ENCODE measurements at regions not wholly inside any gene's neighbourhood (a gene's known extent, or its start where the extent isn't known, plus 50 kb on each side); places are given as distances from the start of the nearest gene placed in this dataset.

DNA sequence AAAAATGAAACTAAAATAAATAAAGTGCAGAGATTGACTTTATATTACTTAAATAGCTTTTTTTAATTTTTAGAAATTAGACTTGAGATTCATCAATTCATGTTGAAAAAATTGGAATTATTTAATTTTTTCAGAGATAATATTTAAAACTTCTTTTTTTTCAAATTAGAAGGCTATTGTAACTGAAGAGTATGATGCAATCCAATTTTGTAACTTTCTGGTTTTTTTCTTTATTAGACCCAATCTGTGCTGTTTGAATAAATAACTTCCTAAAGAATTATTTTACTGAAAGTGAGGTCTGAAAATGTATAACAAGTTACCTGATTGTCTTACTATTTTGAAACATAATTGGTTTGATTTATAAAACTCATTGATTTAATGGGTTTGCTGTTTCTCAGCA is 200.9 kb downstream of the MAD2L1 start:
- TF ChIP-seq, protein P1, sequence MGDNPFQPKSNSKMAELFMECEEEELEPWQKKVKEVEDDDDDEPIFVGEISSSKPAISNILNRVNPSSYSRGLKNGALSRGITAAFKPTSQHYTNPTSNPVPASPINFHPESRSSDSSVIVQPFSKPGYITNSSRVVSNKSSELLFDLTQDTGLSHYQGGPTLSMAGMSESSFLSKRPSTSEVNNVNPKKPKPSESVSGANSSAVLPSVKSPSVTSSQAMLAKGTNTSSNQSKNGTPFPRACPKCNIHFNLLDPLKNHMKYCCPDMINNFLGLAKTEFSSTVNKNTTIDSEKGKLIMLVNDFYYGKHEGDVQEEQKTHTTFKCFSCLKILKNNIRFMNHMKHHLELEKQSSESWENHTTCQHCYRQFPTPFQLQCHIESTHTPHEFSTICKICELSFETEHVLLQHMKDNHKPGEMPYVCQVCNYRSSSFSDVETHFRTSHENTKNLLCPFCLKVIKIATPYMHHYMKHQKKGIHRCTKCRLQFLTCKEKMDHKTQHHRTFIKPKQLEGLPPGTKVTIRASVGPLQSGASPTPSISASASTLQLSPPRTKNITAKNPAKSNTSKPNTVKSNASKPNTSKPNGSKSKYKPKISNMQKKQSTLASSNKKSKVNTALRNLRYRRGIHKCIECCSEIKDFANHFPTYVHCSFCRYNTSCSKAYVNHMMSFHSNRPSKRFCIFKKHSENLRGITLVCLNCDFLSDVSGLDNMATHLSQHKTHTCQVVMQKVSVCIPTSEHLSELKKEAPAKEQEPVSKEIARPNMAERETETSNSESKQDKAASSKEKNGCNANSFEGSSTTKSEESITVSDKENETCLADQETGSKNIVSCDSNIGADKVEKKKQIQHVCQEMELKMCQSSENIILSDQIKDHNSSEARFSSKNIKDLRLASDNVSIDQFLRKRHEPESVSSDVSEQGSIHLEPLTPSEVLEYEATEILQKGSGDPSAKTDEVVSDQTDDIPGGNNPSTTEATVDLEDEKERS (tag by site-specific recombination; IDR thresholded peaks at IDR 0.05), result no peak
- TF ChIP-seq CTCF (tag by site-specific recombination; IDR thresholded peaks at IDR 0.05) (no peak), ZNF366 (tag by site-specific recombination; conservative IDR thresholded peaks at IDR 0.05) (no peak), ZSCAN4 (tag by site-specific recombination; IDR thresholded peaks at IDR 0.05) (no peak), ZNF501 (tag by site-specific recombination; IDR thresholded peaks at IDR 0.05) (no peak), ZNF629 (tag by site-specific recombination; IDR thresholded peaks at IDR 0.05) (no peak), ZNF624 (tag by site-specific recombination; IDR thresholded peaks at IDR 0.05) (no peak), ZFP3 (tag by site-specific recombination; IDR thresholded peaks at IDR 0.05; ENCODE audit: low read depth) (no peak), ZNF791 (tag by site-specific recombination; IDR thresholded peaks at IDR 0.05) (no peak), ZNF174 (tag by site-specific recombination; IDR thresholded peaks at IDR 0.05) (no peak), REST (tag by site-specific recombination; IDR thresholded peaks at IDR 0.05) (no peak), SALL2 (tag by site-specific recombination; IDR thresholded peaks at IDR 0.05; ENCODE audit: borderline replicate concordance) (no peak)

Measured in HEK293 (cell line).